Amygdala (tissue), 56 donors: ENCODE measurements at regions not wholly inside any gene's neighbourhood (a gene's known extent, or its start where the extent isn't known, plus 50 kb on each side); places are given as distances from the start of the nearest gene placed in this dataset.
A peak's percentile ranks its signal among the peaks of the same experiment; 100 is the strongest.
"Not testable (repeated sequence)": the region's sequence is repeated elsewhere in the genome, so short reads cannot be mapped to it uniquely, and the experiment has no call there.

ENCODE experiments used
- DNase-seq, 56 donors: peaks; one replicate each; lab custom pipeline; 2025; lab: John Stamatoyannopoulos, UW

DNA sequence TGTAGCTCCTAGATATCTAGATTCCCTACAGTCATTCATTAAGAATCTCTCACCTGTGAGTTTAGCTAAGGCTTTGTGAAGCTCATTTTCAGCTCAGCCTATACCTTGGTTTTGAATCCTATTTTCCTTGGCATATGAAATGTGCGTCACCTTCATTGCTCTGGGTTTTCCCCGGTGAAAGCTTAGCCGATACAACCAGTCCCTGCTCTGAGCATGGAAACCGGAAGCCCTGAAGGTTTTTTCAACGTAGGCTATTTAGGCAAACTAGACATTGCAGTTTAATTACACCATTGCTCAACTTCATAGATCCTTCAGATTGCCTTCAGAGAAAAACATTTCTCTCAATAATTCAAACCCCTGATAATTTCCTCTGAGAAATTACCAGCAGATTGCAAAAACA, 206.8 kb upstream of the TPRG1 start:
- no peak for DNase-seq

GRCh38 chr3:188972310-188972709, 199.5 kb upstream of the TPRG1 start:
- no peak for DNase-seq

DNA sequence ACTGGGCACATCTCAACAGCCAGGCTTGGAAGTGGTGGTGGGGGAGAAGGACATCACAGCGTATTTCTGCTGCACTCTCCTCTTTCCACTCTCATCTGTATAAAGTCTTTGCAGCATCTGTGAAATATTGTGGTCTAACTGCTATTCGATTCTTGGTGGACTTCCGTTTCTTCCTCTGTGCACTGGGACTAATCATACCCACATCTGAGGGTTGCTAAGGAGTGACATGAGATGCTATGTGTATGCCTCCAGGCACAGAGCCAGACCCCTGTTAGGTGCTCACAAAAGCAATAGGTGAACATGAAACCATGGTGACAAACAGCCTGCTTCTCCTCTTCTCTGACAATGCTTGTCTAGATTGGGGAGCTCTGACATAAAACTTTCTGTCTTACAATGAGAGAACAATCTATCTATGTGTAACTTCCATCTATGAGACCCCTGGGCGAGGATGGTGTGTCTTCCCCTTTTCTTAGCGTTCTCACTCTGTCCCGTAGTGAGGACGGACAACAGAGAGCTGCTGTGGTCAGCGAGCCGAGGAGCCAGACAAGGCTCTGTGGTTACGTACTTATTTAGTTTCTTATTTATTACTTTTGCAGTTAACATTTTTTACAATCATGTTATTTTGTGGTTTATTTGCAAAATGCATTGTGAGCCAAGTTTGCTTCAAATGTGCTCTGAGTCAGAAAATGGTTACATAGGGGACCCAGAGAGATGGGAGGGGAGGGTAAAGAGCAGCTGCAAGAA, 196.7 kb upstream of the TPRG1 start:
- DNase-seq = no peak

DNA sequence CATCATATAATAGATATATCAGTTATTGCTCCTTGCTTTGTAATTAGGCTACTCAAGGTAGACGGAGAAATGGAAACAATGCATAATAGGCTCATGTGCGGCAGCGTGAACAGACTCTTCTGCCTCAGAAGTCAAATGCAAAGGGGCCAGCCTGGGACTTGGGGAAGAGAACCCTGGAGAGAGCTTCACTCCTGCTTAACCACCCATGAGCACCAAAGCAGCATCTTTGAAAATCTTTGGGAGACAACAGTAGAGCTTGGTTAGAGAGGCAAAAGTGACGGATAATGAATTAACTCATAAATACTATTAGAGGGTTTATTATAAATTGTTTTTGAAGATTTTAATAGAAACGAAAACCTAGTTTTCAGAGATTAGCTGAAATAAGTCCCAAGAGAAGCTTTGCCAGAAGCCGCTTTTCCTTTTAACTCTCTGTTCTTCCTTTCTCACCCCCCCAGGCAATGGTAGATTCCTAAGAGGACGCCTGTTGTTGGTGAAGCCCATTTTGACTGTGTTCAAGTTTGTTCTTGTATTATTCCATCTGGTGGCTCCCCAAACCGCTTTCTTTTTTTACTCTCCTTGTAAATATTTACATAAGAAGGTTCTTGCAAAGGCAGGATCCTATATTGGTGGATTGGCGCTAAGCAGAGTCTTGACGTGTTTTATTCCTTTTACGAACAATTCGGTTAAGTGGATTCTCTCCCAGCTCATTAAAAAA, 196.0 kb upstream of the TPRG1 start:
- peak in 1 of 56 donors; percentile 11 for DNase-seq

- DNase-seq = no peak
Measured at GRCh38 chr3:188976407-188976806, 195.4 kb upstream of the TPRG1 start.

DNA sequence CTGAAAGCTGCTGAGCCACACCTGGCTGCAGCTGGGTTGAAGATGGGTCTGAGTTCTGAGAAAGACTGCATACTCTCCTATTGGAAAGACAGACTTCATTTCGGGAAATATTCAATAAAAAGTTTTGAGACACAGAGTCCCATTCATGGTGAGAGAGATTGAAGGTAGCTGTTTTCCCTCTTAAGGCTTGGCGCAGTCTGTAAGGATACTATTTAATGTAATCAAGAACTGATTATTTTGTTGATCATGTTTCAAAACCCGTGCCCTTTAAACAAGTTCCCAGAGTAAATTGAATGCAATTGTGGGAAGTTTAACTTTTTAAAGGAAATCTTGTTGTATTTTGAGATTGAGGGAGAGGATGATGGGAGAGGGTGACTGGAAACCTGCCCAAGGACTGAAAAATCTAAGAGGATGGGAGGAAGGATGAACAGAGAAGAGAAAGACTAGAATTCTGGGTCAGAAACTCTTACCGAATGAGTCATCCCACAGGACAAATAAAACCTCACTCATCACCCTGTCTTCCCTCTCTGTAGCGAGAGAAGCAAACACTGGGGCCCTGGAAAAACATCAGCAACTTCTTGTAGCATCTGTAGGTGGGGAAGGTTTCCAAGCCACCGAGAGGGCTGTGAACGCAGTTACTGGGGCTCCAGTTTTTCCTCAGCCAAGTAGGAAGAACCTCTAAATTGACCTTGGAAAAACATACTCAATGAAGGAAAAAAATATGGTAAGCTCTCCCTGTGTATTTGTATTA, 193.2 kb upstream of the TPRG1 start:
- DNase-seq = no peak

DNA sequence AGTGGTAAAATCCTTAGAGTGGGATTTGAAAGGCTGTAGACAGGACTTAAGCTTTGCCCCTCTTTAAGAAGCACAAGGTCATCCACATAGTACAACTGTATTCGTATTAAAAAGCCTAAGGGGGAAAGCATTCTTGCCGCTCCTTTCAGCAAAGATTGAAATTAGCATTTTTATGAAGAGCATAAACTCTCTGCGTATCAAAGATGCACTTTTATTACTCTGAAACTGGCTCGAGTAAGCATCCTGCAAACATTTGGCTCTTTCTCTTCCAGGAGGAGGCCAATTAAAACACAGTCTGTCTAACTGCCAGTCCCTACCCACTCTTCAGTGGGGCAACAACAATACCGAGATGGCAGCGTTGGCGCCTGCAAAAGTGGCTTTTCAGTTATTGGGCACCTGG, 192.5 kb upstream of the TPRG1 start:
- DNase-seq = no peak

DNA sequence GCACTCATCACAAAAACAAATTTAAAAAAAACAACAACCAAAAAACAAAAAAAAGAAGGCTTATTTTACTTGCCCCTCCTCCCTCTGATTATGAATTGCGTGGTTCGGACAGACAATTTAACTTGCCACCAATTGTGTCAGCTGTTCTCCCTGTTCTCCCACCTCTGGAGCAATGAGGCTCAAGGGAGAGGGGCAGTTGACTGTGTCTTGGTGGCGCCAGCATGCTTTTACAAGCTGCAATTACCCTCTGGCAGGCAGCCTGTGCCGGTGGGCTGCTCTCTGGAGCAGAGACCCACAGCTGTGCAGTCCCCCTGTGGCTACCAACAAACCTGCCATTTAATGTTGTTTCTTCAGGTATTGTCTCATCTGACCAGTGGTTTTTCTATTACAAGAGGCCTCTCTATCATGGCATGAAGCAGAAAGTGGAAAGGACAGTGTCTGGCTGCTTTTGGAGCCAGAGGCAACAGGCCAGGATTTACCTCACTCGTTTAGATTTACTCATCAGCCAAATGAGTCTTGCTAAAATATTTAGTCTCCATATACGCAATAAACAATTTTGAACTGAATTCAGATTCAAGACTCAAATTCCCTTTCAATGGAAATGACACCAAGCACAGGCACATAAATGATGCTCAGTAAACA, 192.0 kb upstream of the TPRG1 start:
- no peak for DNase-seq

DNA sequence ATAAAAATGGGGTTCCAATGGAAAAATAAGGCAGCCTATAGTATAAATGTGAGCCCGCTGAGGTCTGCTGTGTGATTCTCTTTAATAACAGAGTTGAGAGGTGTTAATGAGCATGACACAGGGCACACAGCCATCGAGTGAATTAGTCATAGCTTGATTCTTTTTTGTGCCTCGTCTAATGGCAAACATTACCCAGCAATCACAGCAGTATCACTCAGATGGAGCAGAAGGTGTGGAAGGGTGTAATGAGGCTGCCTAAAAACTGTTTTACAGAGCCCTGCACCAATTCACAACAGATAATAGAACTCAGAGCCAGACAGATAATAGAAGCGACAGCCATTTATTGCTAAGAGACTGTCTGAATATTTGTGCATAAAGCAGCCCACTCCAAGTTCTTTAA, 178.6 kb upstream of the TPRG1 start:
- DNase-seq = no peak

DNA sequence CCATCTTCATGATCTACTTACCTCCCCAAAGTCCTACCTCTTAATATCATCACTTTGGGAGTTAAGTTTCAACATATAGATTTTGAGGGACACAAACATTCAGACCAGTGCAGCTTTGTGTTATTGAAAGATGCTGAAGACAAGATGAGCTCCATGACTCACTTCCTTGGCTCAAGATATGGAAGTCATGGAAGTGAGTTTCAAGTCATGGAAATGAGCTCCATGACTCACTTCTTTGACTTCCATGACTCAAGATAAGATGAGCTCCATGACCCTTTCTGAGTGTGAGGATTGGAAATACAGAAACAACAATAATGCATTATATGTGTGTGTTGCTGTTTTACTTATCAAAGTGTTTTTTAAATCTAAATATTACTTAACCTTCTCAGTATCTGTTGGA, 170.2 kb upstream of the TPRG1 start:
- no peak for DNase-seq

DNA sequence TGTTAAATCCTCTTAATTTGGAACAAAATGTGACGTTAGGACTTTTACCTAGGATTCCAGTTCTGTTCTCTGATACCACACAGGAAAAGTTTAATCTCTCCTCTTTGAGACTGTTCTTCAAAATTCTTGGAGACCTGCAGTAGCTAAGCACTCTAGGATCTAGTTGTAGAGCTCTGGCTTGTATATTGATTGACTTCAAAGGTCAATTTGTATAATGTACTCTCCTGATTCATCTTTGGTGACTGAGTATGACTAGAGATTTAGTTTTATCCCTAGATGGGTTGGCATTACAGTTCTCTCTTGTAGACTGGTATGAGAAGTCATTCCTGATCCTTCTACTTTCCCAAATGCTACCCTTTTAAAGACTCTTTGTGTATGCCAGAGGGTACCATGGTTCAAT, 168.4 kb upstream of the TPRG1 start:
- no peak for DNase-seq

DNA sequence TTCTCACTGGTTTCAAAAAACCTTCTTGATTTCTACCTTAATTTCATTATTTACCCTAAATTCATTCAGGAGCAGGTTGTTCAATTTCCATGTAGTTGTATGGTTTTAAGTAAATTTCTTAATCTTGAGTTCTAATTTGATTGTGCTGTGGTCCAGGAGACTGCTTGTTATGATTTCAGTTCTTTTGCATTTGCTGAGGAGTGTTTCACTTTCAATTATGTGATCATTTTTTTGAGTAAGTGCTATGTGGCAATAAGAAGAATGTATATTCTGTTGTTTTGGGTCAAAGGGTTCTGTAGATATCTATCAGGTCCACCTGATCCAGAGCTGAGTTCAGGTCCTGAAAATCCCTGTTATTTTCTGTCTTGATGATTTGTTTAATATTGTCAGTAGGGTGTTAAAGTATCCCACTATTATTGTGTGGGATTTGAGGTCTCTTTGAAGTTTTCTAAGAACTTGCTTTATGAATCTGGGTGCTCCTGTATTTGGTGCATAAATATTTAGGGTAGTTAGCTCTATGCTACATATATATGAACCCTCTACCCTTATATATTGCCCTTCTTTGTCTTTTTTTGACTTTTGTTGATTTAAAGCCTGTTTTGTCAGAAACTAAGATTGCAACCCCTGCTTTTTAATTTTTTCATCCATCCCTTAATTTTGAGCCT, 158.4 kb upstream of the TPRG1 start:
- no peak for DNase-seq

DNA sequence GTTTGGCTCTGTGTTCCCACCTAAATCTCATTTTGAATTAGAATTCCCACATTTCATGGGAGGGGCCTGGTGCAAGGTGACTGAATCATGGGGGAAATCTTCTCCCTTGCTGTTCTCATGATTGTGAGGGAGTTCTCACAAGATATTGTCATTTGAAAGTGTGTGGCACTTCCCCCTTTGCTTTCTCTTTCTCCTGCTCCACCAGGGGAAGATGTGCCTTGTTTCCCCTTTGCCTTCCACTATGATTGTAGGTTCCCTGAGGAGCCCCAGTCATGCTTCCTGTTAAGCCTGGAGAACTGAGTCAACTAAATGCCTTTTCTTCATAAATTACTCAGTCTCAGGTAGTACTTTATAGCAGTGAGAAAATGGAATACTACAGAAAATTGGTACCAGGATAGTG, 157.2 kb upstream of the TPRG1 start:
- no peak for DNase-seq

- not testable (repeated sequence) for DNase-seq
Measured at GRCh38 chr3:189022576-189023466, 148.9 kb upstream of the TPRG1 start.

GRCh38 chr3:189025866-189026265, 145.9 kb upstream of the TPRG1 start:
- DNase-seq = no peak

DNA sequence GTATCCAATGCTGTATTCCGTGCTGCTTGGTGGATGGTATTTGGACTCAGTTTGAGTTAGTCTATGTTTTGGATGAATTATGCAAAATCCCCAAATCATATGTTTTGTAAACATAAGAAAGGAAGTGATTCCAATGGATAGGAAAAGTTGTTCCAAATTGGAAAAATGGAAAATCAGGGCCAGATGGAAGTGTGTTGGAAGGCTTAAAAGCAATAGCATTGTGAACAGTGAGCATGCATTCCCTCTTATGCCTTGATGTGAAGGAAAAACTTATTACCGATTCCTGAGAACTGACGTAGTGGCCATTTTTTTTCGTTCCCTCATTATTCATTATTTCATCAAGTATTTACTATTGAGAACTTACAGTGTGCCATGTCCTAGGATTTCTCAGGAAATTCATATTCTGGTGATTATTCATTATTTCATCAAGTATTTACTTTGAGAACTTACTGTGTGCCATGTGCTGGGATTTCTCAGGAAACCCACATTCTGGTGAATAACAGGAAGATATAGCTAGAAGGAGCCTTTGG, 144.1 kb upstream of the TPRG1 start:
- DNase-seq = no peak

GRCh38 chr3:189038773-189039745, 132.7 kb upstream of the TPRG1 start:
- no peak for DNase-seq
